HepG2 (cell line): ENCODE measurements at regions not wholly inside any gene's neighbourhood (a gene's known extent, or its start where the extent isn't known, plus 50 kb on each side); places are given as distances from the start of the nearest gene placed in this dataset.

Source experiments
- DMAP1 ChIP-seq: IDR thresholded peaks from 2 replicates; pipeline ENCODE4 v1.6.1; 2016
- EED ChIP-seq: sonication (generic); formaldehyde crosslinking; IDR thresholded peaks from 2 replicates; pipeline ENCODE4 v1.5.0; 2020; ENCODE audit warnings: mild to moderate bottlenecking, missing genetic modification reagents
- EHMT2 ChIP-seq: fragments of 200-600 bp; sonication (generic); IDR thresholded peaks from 2 replicates; pipeline ENCODE4 v1.7.0; 2017; ENCODE audit warnings: antibody characterized with exemption, low read depth, low read length, borderline replicate concordance
- EZH2 ChIP-seq: conservative IDR thresholded peaks from 2 replicates; pipeline ENCODE4 v1.6.1; 2012; ENCODE audit warnings: mild to moderate bottlenecking, low read depth, low read length, moderate library complexity
- ISX ChIP-seq: sonication (generic); formaldehyde crosslinking; conservative IDR thresholded peaks from 2 replicates; pipeline ENCODE4 v1.5.0; 2020; ENCODE audit warnings: missing genetic modification reagents
- POLR2A ChIP-seq, 2 experiments: IDR thresholded peaks; 2 replicates each; pipeline ENCODE4 v1.6.1; 2011; ENCODE audit warnings: low read depth in 2 of 2, low read length in 2 of 2, mild to moderate bottlenecking in 1 of 2, moderate library complexity in 1 of 2; ENCODE audit not compliant: insufficient read depth in 1 of 2
- RFX1 ChIP-seq: fragments of 450-650 bp; IDR thresholded peaks from 2 replicates; pipeline ENCODE4 v1.6.1; 2017
- SP4 ChIP-seq: sonication (generic); formaldehyde crosslinking; IDR thresholded peaks from 2 replicates; pipeline ENCODE4 v1.8.1; 2023; ENCODE audit warnings: mild to moderate bottlenecking, missing genetic modification reagents
- ZBTB44 ChIP-seq: sonication (generic); formaldehyde crosslinking; IDR thresholded peaks from 2 replicates; pipeline ENCODE4 v1.4.0; 2020; ENCODE audit warnings: missing genetic modification reagents
- ZNF274 ChIP-seq: sonication (generic); formaldehyde crosslinking; IDR thresholded peaks from 2 replicates; pipeline ENCODE4 v1.5.1; 2020; ENCODE audit warnings: mild to moderate bottlenecking, missing genetic modification reagents
- ZNF841 ChIP-seq: sonication (generic); formaldehyde crosslinking; IDR thresholded peaks from 2 replicates; pipeline ENCODE4 v1.8.1; 2023; ENCODE audit warnings: missing genetic modification reagents, borderline replicate concordance
- TF ChIP-seq, protein P1 (sequence below): sonication (generic); formaldehyde crosslinking; IDR thresholded peaks from 2 replicates; pipeline ENCODE4 v1.4.0; 2020; ENCODE audit warnings: mild to moderate bottlenecking, missing genetic modification reagents
- TF ChIP-seq, protein P2 (sequence below): sonication (generic); formaldehyde crosslinking; IDR thresholded peaks from 2 replicates; pipeline ENCODE4 v1.5.0; 2020; ENCODE audit warnings: mild to moderate bottlenecking, missing genetic modification reagents, moderate library complexity

DNA sequence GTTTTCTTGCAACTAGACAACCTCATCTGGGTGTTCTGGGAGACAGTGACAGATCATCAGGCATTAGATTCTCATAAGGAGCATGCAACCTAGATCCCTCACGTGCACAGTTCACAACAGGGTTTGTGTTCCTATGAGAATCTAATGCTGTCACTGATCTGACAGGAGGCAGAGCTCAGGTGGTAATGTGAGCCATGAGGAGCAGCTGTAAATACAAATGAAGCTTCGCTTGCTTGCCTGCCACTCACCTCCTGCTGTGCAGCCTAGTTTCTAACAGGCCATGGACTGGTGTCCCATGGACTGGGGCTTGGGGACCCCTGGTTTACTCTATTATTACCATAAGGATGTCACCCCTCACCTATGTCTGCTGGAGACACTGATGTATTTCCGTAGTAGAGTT lies 166.8 kb downstream of the PSAT1 start:
- TF ChIP-seq DMAP1 (no peak), SP4 (no peak), POLR2A (IDR thresholded peaks at IDR 0.05; ENCODE audit: insufficient read depth in 1 of 2, low read depth in 2 of 2, low read length in 2 of 2) (no peak), ZBTB44 (CRISPR knock-in tag) (no peak), EZH2 (no peak), ZNF274 (CRISPR knock-in tag) (no peak), ISX (CRISPR knock-in tag) (no peak), RFX1 (no peak), EED (CRISPR knock-in tag) (no peak), EHMT2 (no peak), ZNF841 (no peak)
- TF ChIP-seq, protein P1, sequence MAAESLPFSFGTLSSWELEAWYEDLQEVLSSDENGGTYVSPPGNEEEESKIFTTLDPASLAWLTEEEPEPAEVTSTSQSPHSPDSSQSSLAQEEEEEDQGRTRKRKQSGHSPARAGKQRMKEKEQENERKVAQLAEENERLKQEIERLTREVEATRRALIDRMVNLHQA (CRISPR knock-in tag): no peak
- TF ChIP-seq, protein P2, sequence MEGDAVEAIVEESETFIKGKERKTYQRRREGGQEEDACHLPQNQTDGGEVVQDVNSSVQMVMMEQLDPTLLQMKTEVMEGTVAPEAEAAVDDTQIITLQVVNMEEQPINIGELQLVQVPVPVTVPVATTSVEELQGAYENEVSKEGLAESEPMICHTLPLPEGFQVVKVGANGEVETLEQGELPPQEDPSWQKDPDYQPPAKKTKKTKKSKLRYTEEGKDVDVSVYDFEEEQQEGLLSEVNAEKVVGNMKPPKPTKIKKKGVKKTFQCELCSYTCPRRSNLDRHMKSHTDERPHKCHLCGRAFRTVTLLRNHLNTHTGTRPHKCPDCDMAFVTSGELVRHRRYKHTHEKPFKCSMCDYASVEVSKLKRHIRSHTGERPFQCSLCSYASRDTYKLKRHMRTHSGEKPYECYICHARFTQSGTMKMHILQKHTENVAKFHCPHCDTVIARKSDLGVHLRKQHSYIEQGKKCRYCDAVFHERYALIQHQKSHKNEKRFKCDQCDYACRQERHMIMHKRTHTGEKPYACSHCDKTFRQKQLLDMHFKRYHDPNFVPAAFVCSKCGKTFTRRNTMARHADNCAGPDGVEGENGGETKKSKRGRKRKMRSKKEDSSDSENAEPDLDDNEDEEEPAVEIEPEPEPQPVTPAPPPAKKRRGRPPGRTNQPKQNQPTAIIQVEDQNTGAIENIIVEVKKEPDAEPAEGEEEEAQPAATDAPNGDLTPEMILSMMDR: no peak
